C4-2B (cell line): ENCODE measurements at regions not wholly inside any gene's neighbourhood (a gene's known extent, or its start where the extent isn't known, plus 50 kb on each side); places are given as distances from the start of the nearest gene placed in this dataset.

ENCODE experiments used
- CTCF ChIP-seq: fragments of 450-650 bp; conservative IDR thresholded peaks from 2 replicates; pipeline ENCODE4 v1.5.1; 2017; ENCODE audit warnings: mild to moderate bottlenecking
- ZFX ChIP-seq: fragments of 450-650 bp; IDR thresholded peaks from 2 replicates; pipeline ENCODE4 v1.6.1; 2017

DNA sequence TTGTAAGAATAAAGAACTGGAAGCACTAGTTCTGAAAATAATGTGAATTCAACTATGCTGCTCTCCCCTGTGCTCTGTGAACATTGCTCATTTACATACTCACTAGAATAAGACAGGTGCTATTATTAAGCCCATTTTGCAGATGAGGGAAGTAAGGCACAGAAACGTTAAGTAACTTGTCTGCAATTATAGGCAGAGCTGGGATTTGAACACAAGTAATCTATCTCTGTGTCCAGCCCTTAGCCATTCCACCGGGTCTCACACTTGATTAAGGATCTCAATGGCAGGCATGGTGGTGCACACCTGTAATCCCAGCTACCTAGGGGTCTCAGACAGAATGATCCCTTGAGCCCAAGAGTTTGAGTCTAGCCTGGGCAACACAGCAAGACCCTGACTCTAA is 357.7 kb downstream of the CD83 start:
- TF ChIP-seq CTCF (no peak), ZFX (no peak)
